Neural cell (in vitro differentiated cells): ENCODE measurements at regions not wholly inside any gene's neighbourhood (a gene's known extent, or its start where the extent isn't known, plus 50 kb on each side); places are given as distances from the start of the nearest gene placed in this dataset.

Source experiments
- CTCF ChIP-seq: fragments of 450-650 bp; IDR thresholded peaks from 2 replicates; pipeline ENCODE4 v1.5.1; 2014; ENCODE audit warnings: antibody characterized with exemption, mild to moderate bottlenecking, moderate library complexity; ENCODE audit not compliant: poor library complexity, severe bottlenecking
- RAD21 ChIP-seq: fragments of 450-650 bp; conservative IDR thresholded peaks from 2 replicates; pipeline ENCODE4 v1.6.1; 2014; ENCODE audit warnings: antibody characterized with exemption, mild to moderate bottlenecking, moderate library complexity
- REST ChIP-seq: IDR thresholded peaks from 2 replicates; pipeline ENCODE4 v1.6.1; 2012; ENCODE audit warnings: borderline replicate concordance

DNA sequence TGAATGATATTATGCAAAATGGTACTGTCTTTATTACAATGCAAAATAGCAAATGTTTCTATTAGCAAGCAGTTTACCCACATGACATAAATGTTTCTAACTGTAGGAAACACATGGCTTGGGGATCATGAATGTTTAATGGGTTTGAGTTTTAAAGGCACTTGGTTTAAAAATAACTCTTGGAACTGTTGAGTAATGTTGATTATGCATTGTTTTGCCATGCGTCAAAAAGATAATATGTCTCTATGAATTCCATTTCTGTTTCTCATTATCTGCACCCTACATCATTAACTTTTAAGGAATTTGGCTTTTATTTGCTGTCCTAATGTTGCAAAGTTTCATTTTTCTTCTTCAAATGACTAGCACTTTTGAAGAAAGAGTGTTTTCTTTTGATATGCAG, 1355.5 kb downstream of the SUCLG1 start:
- TF ChIP-seq CTCF = no peak
- TF ChIP-seq REST = no peak
- no peak for TF ChIP-seq RAD21
